MM.1S (cell line): ENCODE measurements at regions not wholly inside any gene's neighbourhood (a gene's known extent, or its start where the extent isn't known, plus 50 kb on each side); places are given as distances from the start of the nearest gene placed in this dataset.

Experiments used
- DNase-seq: peaks from one replicate; pipeline ENCODE4 v3.0.0-alpha.2; 2015
- H2AFZ ChIP-seq: fragments of 300-600 bp; sonication (generic); 2 replicates; pipeline ENCODE4 v1.6.0; 2016; ENCODE audit warnings: antibody characterized with exemption, low read length
- H3F3A ChIP-seq: fragments of 300-600 bp; sonication (generic); 2 replicates; pipeline ENCODE4 v1.6.1; 2016; ENCODE audit warnings: mild to moderate bottlenecking, antibody characterized with exemption, low read length, moderate library complexity, mixed read lengths; ENCODE audit not compliant: insufficient read depth
- H3K27ac ChIP-seq: fragments of 300-600 bp; sonication (generic); 2 replicates; pipeline ENCODE4 v1.5.1; 2016; ENCODE audit warnings: mild to moderate bottlenecking, low read length
- H3K27me3 ChIP-seq: fragments of 300-600 bp; sonication (generic); replicated peaks from 2 replicates; pipeline ENCODE4 v1.6.0; 2016; ENCODE audit warnings: low read length; ENCODE audit not compliant: insufficient read depth
- H3K36me3 ChIP-seq: fragments of 300-600 bp; sonication (generic); replicated peaks from 2 replicates; pipeline ENCODE4 v1.6.1; 2016; ENCODE audit warnings: mild to moderate bottlenecking, low read length, mixed read lengths; ENCODE audit not compliant: insufficient read depth
- H3K4me1 ChIP-seq: fragments of 300-600 bp; sonication (generic); 2 replicates; pipeline ENCODE4 v1.6.1; 2016; ENCODE audit warnings: low read length, mixed read lengths
- H3K4me2 ChIP-seq: fragments of 300-600 bp; sonication (generic); 2 replicates; pipeline ENCODE4 v1.6.0; 2016; ENCODE audit warnings: low read depth, low read length
- H3K4me3 ChIP-seq: fragments of 300-600 bp; sonication (generic); 2 replicates; pipeline ENCODE4 v1.5.1; 2016; ENCODE audit warnings: low read length, mixed read lengths
- H3K79me2 ChIP-seq: fragments of 300-600 bp; sonication (generic); 2 replicates; pipeline ENCODE4 v1.6.1; 2016; ENCODE audit warnings: mixed run types, low read length, mixed read lengths
- H3K9ac ChIP-seq: fragments of 300-600 bp; sonication (generic); 2 replicates; pipeline ENCODE4 v1.6.1; 2016; ENCODE audit warnings: low read length, mixed read lengths
- H3K9me2 ChIP-seq: fragments of 300-600 bp; sonication (generic); replicated peaks from 2 replicates; pipeline ENCODE4 v1.6.1; 2016; ENCODE audit warnings: mild to moderate bottlenecking, low read length, mixed read lengths; ENCODE audit not compliant: insufficient read depth
- H3K9me3 ChIP-seq: fragments of 300-600 bp; sonication (generic); replicated peaks from 2 replicates; pipeline ENCODE4 v1.6.1; 2016; ENCODE audit warnings: mild to moderate bottlenecking, low read length, mixed read lengths; ENCODE audit not compliant: insufficient read depth
- H4K20me1 ChIP-seq: fragments of 300-600 bp; sonication (generic); 2 replicates; pipeline ENCODE4 v1.6.1; 2016; ENCODE audit warnings: mild to moderate bottlenecking, low read length, moderate library complexity, mixed read lengths; ENCODE audit not compliant: insufficient read depth
- CTCF ChIP-seq: fragments of 300-600 bp; sonication (generic); IDR thresholded peaks from 2 replicates; pipeline ENCODE4 v1.5.1; 2016; ENCODE audit warnings: antibody characterized with exemption, low read length, mixed read lengths
- EZH2 ChIP-seq: fragments of 300-600 bp; sonication (generic); optimal IDR thresholded peaks from 2 replicates; pipeline ENCODE3; 2017; ENCODE audit warnings: low read depth, mild to moderate bottlenecking, antibody characterized with exemption, low read length, mixed read lengths
- EZH2phosphoT487 ChIP-seq: fragments of 300-600 bp; sonication (generic); IDR thresholded peaks from 2 replicates; pipeline ENCODE4 v1.6.1; 2018; ENCODE audit warnings: antibody characterized with exemption, low read length

- Histone ChIP-seq H2AFZ (no peak overlapping the region), H3K9me3 (no peaks in the 10 kb centered on the region), H3K9ac (no peak overlapping the region)
Measured at GRCh38 chr4:18859468-18859867, 837.9 kb upstream of the LCORL start.

GRCh38 chr4:18858229-18858922 lies 836.8 kb upstream of the LCORL start:
- H3K4me3 ChIP-seq, result no peak overlapping the region
- no peak overlapping the region for H2AFZ ChIP-seq
- H3K36me3 ChIP-seq, result no peaks in the 10 kb centered on the region
- TF ChIP-seq CTCF, result no peak
- no peak for TF ChIP-seq EZH2
- no peak for TF ChIP-seq EZH2phosphoT487
- no peak overlapping the region for H3K4me2 ChIP-seq
- no peaks in the 10 kb centered on the region for H4K20me1 ChIP-seq
- H3K27me3 ChIP-seq, result no peaks in the 10 kb centered on the region
- H3K27ac ChIP-seq, result no peak overlapping the region
- no peaks in the 10 kb centered on the region for H3F3A ChIP-seq
- no peak overlapping the region for H3K9ac ChIP-seq
- H3K4me1 ChIP-seq, result no peaks in the 10 kb centered on the region
- no peaks in the 10 kb centered on the region for H3K79me2 ChIP-seq
- no peak for DNase-seq
- H3K9me3 ChIP-seq, result no peaks in the 10 kb centered on the region
- H3K9me2 ChIP-seq, result no peaks in the 10 kb centered on the region

More at GRCh38 chr4:18859468-18859867, 837.9 kb upstream of the LCORL start:
- TF ChIP-seq CTCF (no peak), EZH2phosphoT487 (no peak), EZH2 (no peak)
- Histone ChIP-seq H3K4me2 (no peak overlapping the region), H4K20me1 (no peaks in the 10 kb centered on the region), H3K79me2 (no peaks in the 10 kb centered on the region), H3K36me3 (no peaks in the 10 kb centered on the region), H3K4me1 (no peaks in the 10 kb centered on the region), H3K27me3 (no peaks in the 10 kb centered on the region), H3K4me3 (no peak overlapping the region), H3F3A (no peaks in the 10 kb centered on the region), H3K9me2 (no peaks in the 10 kb centered on the region), H3K27ac (no peak overlapping the region)
- DNase-seq, result no peak

GRCh38 chr4:18850867-18851266 lies 829.3 kb upstream of the LCORL start:
- Histone ChIP-seq H3F3A (no peaks in the 10 kb centered on the region), H3K9me2 (no peaks in the 10 kb centered on the region), H3K9ac (no peak overlapping the region), H3K4me1 (peaks cover 9% of the 10 kb centered on the region; the same call in 1 of the 2 replicates), H3K4me3 (peak overlapping the region; percentile 30; the same call in 1 of the 2 replicates), H3K4me2 (peak overlapping the region; percentile 61), H3K36me3 (no peaks in the 10 kb centered on the region), H3K27me3 (no peaks in the 10 kb centered on the region), H3K9me3 (no peaks in the 10 kb centered on the region), H2AFZ (peak overlapping the region; percentile 75), H3K79me2 (no peaks in the 10 kb centered on the region), H3K27ac (no peak overlapping the region), H4K20me1 (no peaks in the 10 kb centered on the region)
- DNase-seq, result peak; percentile 50
- no peak for TF ChIP-seq EZH2
- TF ChIP-seq EZH2phosphoT487, result no peak
- TF ChIP-seq CTCF, result no peak
